ENCODE measurements at regions not wholly inside any gene's neighbourhood (a gene's known extent, or its start where the extent isn't known, plus 50 kb on each side); places are given as distances from the start of the nearest gene placed in this dataset.

DNA sequence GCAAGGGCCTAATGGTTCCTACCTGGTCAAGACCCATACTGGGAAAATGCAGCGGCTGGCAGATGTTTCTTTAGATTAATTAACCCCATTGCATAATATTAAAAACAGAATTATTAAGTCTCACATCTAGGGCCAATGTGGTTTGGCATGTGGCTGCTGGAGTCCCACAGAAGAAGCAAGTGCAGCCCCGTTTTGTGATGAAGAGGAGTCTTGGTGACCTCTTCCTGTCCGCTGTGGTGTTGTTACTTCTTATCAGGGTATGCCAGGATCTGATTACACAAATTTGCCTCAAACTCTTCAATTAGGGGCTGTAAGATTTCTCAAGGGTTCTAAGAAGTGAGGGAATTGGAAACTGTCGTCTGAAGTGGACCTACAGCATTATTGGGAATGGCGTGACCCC is 240.3 kb downstream of the SEC23IP start:
- Mint-ChIP-seq H3K9me3 (no peaks in the 10 kb centered on the region), H3K27ac (no peak overlapping the region), H3K27me3 (ENCODE audit: insufficient read depth, low read depth) (peaks cover 4% of the 10 kb centered on the region), H3K4me1 (peaks cover 6% of the 10 kb centered on the region), H3K4me3 (no peak overlapping the region), H3K36me3 (no peaks in the 10 kb centered on the region)
- Histone ChIP-seq H3F3A (ENCODE audit: low read depth) (peaks cover 16% of the 10 kb centered on the region), H2AFZ (replicated peaks) (no peak overlapping the region), H3K4me1 (peaks cover 9% of the 10 kb centered on the region), H3K4me3 (no peak overlapping the region), H3K9me3 (ENCODE audit: low read depth) (no peaks in the 10 kb centered on the region), H3K4me2 (no peak overlapping the region), H3K9ac (no peak overlapping the region), H3K27me3 (no peaks in the 10 kb centered on the region), H3K36me3 (no peaks in the 10 kb centered on the region), H3K27ac (no peak overlapping the region), H4K20me1 (ENCODE audit: low read depth) (no peaks in the 10 kb centered on the region), H3K79me2 (ENCODE audit: low read depth) (no peaks in the 10 kb centered on the region)
- TF ChIP-seq EZH2 (IDR thresholded peaks at IDR 0.05) (no peak), EZH2phosphoT487 (IDR thresholded peaks at IDR 0.05) (no peak)
- TF ChIP-seq, protein P1, sequence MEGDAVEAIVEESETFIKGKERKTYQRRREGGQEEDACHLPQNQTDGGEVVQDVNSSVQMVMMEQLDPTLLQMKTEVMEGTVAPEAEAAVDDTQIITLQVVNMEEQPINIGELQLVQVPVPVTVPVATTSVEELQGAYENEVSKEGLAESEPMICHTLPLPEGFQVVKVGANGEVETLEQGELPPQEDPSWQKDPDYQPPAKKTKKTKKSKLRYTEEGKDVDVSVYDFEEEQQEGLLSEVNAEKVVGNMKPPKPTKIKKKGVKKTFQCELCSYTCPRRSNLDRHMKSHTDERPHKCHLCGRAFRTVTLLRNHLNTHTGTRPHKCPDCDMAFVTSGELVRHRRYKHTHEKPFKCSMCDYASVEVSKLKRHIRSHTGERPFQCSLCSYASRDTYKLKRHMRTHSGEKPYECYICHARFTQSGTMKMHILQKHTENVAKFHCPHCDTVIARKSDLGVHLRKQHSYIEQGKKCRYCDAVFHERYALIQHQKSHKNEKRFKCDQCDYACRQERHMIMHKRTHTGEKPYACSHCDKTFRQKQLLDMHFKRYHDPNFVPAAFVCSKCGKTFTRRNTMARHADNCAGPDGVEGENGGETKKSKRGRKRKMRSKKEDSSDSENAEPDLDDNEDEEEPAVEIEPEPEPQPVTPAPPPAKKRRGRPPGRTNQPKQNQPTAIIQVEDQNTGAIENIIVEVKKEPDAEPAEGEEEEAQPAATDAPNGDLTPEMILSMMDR (IDR thresholded peaks at IDR 0.05) = no peak
- DNase-seq (ENCODE audit: low spot score) = no peak

DNA sequence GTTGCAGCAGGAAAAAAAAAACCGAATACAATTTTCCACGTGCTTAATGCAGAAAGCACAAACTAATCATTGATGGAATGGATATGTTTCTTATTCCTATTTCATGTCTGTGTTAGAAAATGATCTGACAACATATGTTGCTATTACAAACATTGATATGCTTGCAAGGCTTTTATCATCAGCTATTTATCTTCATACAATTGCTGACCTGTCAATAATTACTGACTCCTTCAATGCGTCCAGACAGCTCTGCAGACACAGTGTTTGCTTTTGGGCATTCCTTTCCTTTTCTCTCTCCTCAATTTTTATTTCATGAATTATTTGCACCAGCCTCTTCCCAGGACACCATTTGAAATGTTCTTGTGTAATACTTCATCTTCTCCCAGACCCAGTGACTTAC is 246.2 kb downstream of the SEC23IP start:
- no peak overlapping the region for H3K4me3 ChIP-seq
- no peak overlapping the region for H3K27ac ChIP-seq
- no peaks in the 10 kb centered on the region for H3K9me3 Mint-ChIP-seq
- peaks cover 3% of the 10 kb centered on the region for H3K27me3 Mint-ChIP-seq (ENCODE audit: insufficient read depth, low read depth)
- H3K27ac Mint-ChIP-seq = no peak overlapping the region
- TF ChIP-seq EZH2 (IDR thresholded peaks at IDR 0.05) = no peak
- TF ChIP-seq, protein P1 (IDR thresholded peaks at IDR 0.05) = no peak
- no peak for TF ChIP-seq EZH2phosphoT487 (IDR thresholded peaks at IDR 0.05)
- H3F3A ChIP-seq (ENCODE audit: low read depth) = no peaks in the 10 kb centered on the region
- DNase-seq (ENCODE audit: low spot score) = no peak
- H3K4me1 Mint-ChIP-seq = no peaks in the 10 kb centered on the region
- no peaks in the 10 kb centered on the region for H3K79me2 ChIP-seq (ENCODE audit: low read depth)
- no peaks in the 10 kb centered on the region for H4K20me1 ChIP-seq (ENCODE audit: low read depth)
- no peak overlapping the region for H3K4me3 Mint-ChIP-seq
- no peak overlapping the region for H3K9ac ChIP-seq
- no peaks in the 10 kb centered on the region for H3K36me3 Mint-ChIP-seq
- H3K4me2 ChIP-seq = no peak overlapping the region
- no peak overlapping the region for H2AFZ ChIP-seq (replicated peaks)
- no peaks in the 10 kb centered on the region for H3K9me3 ChIP-seq (ENCODE audit: low read depth)
- no peaks in the 10 kb centered on the region for H3K4me1 ChIP-seq
- H3K27me3 ChIP-seq = no peaks in the 10 kb centered on the region
- H3K36me3 ChIP-seq = no peaks in the 10 kb centered on the region

DNA sequence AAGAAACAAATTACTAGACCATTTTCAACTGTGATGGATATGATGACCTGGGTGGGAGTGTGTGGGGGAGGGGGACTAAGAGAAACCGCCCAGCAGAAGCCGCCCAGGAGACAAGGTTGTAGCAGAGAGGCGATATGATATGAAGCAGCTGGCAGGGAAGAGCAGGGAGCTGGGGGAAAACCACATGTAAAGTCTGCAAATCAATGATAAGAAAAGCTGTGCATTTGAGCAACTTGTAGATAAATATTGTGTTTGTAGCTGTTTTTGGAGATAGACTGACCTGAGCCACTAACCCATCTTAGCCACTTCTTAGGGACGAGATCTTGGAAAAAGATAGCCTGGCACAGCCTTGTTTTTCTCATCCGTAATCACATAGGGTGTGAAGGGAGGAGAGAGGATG is 252.6 kb downstream of the SEC23IP start:
- H4K20me1 ChIP-seq (ENCODE audit: low read depth) = no peaks in the 10 kb centered on the region
- H3K27me3 ChIP-seq = no peaks in the 10 kb centered on the region
- Mint-ChIP-seq H3K4me1 (no peaks in the 10 kb centered on the region), H3K27me3 (ENCODE audit: insufficient read depth, low read depth) (peaks cover 2% of the 10 kb centered on the region), H3K4me3 (no peak overlapping the region), H3K27ac (no peak overlapping the region), H3K36me3 (no peaks in the 10 kb centered on the region), H3K9me3 (no peaks in the 10 kb centered on the region)
- no peak overlapping the region for H3K9ac ChIP-seq
- H3F3A ChIP-seq (ENCODE audit: low read depth) = no peaks in the 10 kb centered on the region
- H3K27ac ChIP-seq = no peak overlapping the region
- no peak overlapping the region for H3K4me2 ChIP-seq
- H3K4me1 ChIP-seq = no peaks in the 10 kb centered on the region
- no peaks in the 10 kb centered on the region for H3K79me2 ChIP-seq (ENCODE audit: low read depth)
- TF ChIP-seq, protein P1 (IDR thresholded peaks at IDR 0.05) = no peak
- TF ChIP-seq EZH2 (IDR thresholded peaks at IDR 0.05) = no peak
- TF ChIP-seq EZH2phosphoT487 (IDR thresholded peaks at IDR 0.05) = no peak
- DNase-seq (ENCODE audit: low spot score) = no peak
- no peaks in the 10 kb centered on the region for H3K9me3 ChIP-seq (ENCODE audit: low read depth)
- no peak overlapping the region for H2AFZ ChIP-seq (replicated peaks)
- no peak overlapping the region for H3K4me3 ChIP-seq
- H3K36me3 ChIP-seq = no peaks in the 10 kb centered on the region

Measured in neural progenitor cell (in vitro differentiated cells).